ENCODE measurements at regions not wholly inside any gene's neighbourhood (a gene's known extent, or its start where the extent isn't known, plus 50 kb on each side); places are given as distances from the start of the nearest gene placed in this dataset.

GRCh38 chr5:21024966-21025365 is 1037.0 kb upstream of the CDH18 start:
- TF ChIP-seq POLR2A (IDR thresholded peaks at IDR 0.05; ENCODE audit: low read length) (no peak), GATA1 (IDR thresholded peaks at IDR 0.05; ENCODE audit: low read depth, low read length) (no peak)
